ENCODE measurements at regions not wholly inside any gene's neighbourhood (a gene's known extent, or its start where the extent isn't known, plus 50 kb on each side); places are given as distances from the start of the nearest gene placed in this dataset.
A peak's percentile ranks its signal among the peaks of the same experiment; 100 is the strongest.

GRCh38 chr6:74997646-74998045 is 208.2 kb downstream of the COL12A1 start:
- TF ChIP-seq, protein P1, sequence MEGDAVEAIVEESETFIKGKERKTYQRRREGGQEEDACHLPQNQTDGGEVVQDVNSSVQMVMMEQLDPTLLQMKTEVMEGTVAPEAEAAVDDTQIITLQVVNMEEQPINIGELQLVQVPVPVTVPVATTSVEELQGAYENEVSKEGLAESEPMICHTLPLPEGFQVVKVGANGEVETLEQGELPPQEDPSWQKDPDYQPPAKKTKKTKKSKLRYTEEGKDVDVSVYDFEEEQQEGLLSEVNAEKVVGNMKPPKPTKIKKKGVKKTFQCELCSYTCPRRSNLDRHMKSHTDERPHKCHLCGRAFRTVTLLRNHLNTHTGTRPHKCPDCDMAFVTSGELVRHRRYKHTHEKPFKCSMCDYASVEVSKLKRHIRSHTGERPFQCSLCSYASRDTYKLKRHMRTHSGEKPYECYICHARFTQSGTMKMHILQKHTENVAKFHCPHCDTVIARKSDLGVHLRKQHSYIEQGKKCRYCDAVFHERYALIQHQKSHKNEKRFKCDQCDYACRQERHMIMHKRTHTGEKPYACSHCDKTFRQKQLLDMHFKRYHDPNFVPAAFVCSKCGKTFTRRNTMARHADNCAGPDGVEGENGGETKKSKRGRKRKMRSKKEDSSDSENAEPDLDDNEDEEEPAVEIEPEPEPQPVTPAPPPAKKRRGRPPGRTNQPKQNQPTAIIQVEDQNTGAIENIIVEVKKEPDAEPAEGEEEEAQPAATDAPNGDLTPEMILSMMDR (conservative IDR thresholded peaks at IDR 0.05; ENCODE audit: low read depth, low read length), result no peak
- H3K4me3 ChIP-seq (ENCODE audit: low read depth, low read length), result no peak overlapping the region
- DNase-seq (ENCODE audit: low read depth), result no peak

- no peak for DNase-seq (ENCODE audit: low read depth)
- H3K4me3 ChIP-seq (ENCODE audit: low read depth, low read length), result no peak overlapping the region
- TF ChIP-seq, protein P1 (conservative IDR thresholded peaks at IDR 0.05; ENCODE audit: low read depth, low read length), result no peak
These were observed 212.7 kb downstream of the COL12A1 start for GRCh38 chr6:74993136-74993535.

GRCh38 chr6:74991573-74992332 is 214.1 kb downstream of the COL12A1 start:
- no peak overlapping the region for H3K4me3 ChIP-seq (ENCODE audit: low read depth, low read length)
- TF ChIP-seq, protein P1 (conservative IDR thresholded peaks at IDR 0.05; ENCODE audit: low read depth, low read length), result peak; percentile 35
- DNase-seq (ENCODE audit: low read depth), result peak; percentile 2

- H3K4me3 ChIP-seq (ENCODE audit: low read depth, low read length), result no peak overlapping the region
- no peak for DNase-seq (ENCODE audit: low read depth)
- TF ChIP-seq, protein P1 (conservative IDR thresholded peaks at IDR 0.05; ENCODE audit: low read depth, low read length), result no peak
These were observed 226.6 kb downstream of the COL12A1 start for GRCh38 chr6:74979065-74979766.

GRCh38 chr6:74976701-74977100 is 229.2 kb downstream of the COL12A1 start:
- TF ChIP-seq, protein P1 (conservative IDR thresholded peaks at IDR 0.05; ENCODE audit: low read depth, low read length), result no peak
- H3K4me3 ChIP-seq (ENCODE audit: low read depth, low read length), result no peak overlapping the region
- no peak for DNase-seq (ENCODE audit: low read depth)

- H3K4me3 ChIP-seq (ENCODE audit: low read depth, low read length), result no peak overlapping the region
These were observed 229.8 kb downstream of the COL12A1 start for GRCh38 chr6:74976026-74976425.

More at GRCh38 chr6:74976026-74976425, 229.8 kb downstream of the COL12A1 start:
- no peak for DNase-seq (ENCODE audit: low read depth)
- TF ChIP-seq, protein P1 (conservative IDR thresholded peaks at IDR 0.05; ENCODE audit: low read depth, low read length), result no peak
